Stimulated activated naive B cell treated with anti-CD40 and anti-IgM and Interleukin-4, amounts not matched to agents 10 μg/mL and 1 μg/mL and 100 μg/mL, for 72 hours (primary cell): ENCODE measurements at regions not wholly inside any gene's neighbourhood (a gene's known extent, or its start where the extent isn't known, plus 50 kb on each side); places are given as distances from the start of the nearest gene placed in this dataset.

Source experiments
- ATAC-seq, 2 donors: fragments of 150-1000 bp; cut with Tn5 transposase; replicated peaks; 2 replicates each; pipeline ENCODE4 v1.10.0; 2021; ENCODE audit warnings: moderate library complexity in 1 of 2
- DNase-seq: peaks from one replicate; pipeline ENCODE4 v3.0.0; 2021
- H3K27ac Mint-ChIP-seq: one replicate; pipeline ENCODE4 v1.8.0; 2022; ENCODE audit warnings: mild to moderate bottlenecking, mixed read lengths
- H3K27me3 Mint-ChIP-seq, 2 donors: one replicate each; pipeline ENCODE4 v1.8.0; 2022; ENCODE audit warnings: mixed read lengths in 2 of 2
- H3K36me3 Mint-ChIP-seq, 2 donors: one replicate each; pipeline ENCODE4 v1.8.0; 2022; ENCODE audit warnings: mixed read lengths in 2 of 2, mild to moderate bottlenecking in 1 of 2
- H3K4me1 Mint-ChIP-seq, 2 donors: one replicate each; pipeline ENCODE4 v1.8.0; 2022; ENCODE audit warnings: mixed read lengths in 2 of 2, mild to moderate bottlenecking in 1 of 2
- H3K4me3 Mint-ChIP-seq, 2 donors: one replicate each; pipeline ENCODE4 v1.8.0; 2022; ENCODE audit warnings: mild to moderate bottlenecking in 2 of 2, mixed read lengths in 2 of 2, moderate library complexity in 1 of 2
- H3K9me3 Mint-ChIP-seq, 2 donors: one replicate each; pipeline ENCODE4 v1.8.0; 2022; ENCODE audit warnings: mixed read lengths in 2 of 2, mild to moderate bottlenecking in 1 of 2

- no peak overlapping the region for H3K4me3 Mint-ChIP-seq
Measured at GRCh38 chr10:113471241-113471996, 81.4 kb upstream of the HABP2 start.

GRCh38 chr10:113473011-113473410 lies 79.8 kb upstream of the HABP2 start:
- Mint-ChIP-seq H3K27me3 (peaks cover 4 to 10% of the 10 kb centered on the region in 2 donors), H3K4me1 (no peaks in the 10 kb centered on the region), H3K36me3 (no peaks in the 10 kb centered on the region), H3K27ac (no peak overlapping the region), H3K4me3 (no peak overlapping the region), H3K9me3 (peaks cover 3 to 5% of the 10 kb centered on the region in 2 donors)
- ATAC-seq (no peak), DNase-seq (no peak)

More at GRCh38 chr10:113471241-113471996, 81.4 kb upstream of the HABP2 start:
- Mint-ChIP-seq H3K4me1 (no peaks in the 10 kb centered on the region), H3K9me3 (peaks cover 3 to 5% of the 10 kb centered on the region in 2 donors), H3K27me3 (peaks cover under 1 to 10% of the 10 kb centered on the region in 2 donors), H3K27ac (no peak overlapping the region), H3K36me3 (no peaks in the 10 kb centered on the region)
- DNase-seq (no peak), ATAC-seq (no peak)

GRCh38 chr10:113473851-113474250 lies 79.0 kb upstream of the HABP2 start:
- peaks cover 4 to 10% of the 10 kb centered on the region in 2 donors for H3K27me3 Mint-ChIP-seq

GRCh38 chr10:113474752-113475151 lies 78.1 kb upstream of the HABP2 start:
- no peak overlapping the region for H3K4me3 Mint-ChIP-seq
- no peak for DNase-seq
- peaks cover 10 to 11% of the 10 kb centered on the region in 2 donors for H3K9me3 Mint-ChIP-seq
- H3K36me3 Mint-ChIP-seq: no peaks in the 10 kb centered on the region
- H3K27ac Mint-ChIP-seq: no peak overlapping the region
- no peaks in the 10 kb centered on the region for H3K4me1 Mint-ChIP-seq
- ATAC-seq: no peak
- peaks cover 4 to 10% of the 10 kb centered on the region in 2 donors for H3K27me3 Mint-ChIP-seq

More at GRCh38 chr10:113473851-113474250, 79.0 kb upstream of the HABP2 start:
- no peaks in the 10 kb centered on the region for H3K4me1 Mint-ChIP-seq
- H3K4me3 Mint-ChIP-seq: no peak overlapping the region
- H3K9me3 Mint-ChIP-seq: peaks cover 3 to 5% of the 10 kb centered on the region in 2 donors
- no peaks in the 10 kb centered on the region for H3K36me3 Mint-ChIP-seq
- ATAC-seq (no peak), DNase-seq (no peak)
- no peak overlapping the region for H3K27ac Mint-ChIP-seq

- ATAC-seq: no peak
- Mint-ChIP-seq H3K9me3 (peaks cover 13 to 16% of the 10 kb centered on the region in 2 donors), H3K4me3 (no peak overlapping the region), H3K27me3 (peaks cover 4 to 10% of the 10 kb centered on the region in 2 donors), H3K4me1 (no peaks in the 10 kb centered on the region), H3K27ac (no peak overlapping the region), H3K36me3 (no peaks in the 10 kb centered on the region)
- no peak for DNase-seq
Measured at GRCh38 chr10:113475381-113475807, 77.5 kb upstream of the HABP2 start.

- Mint-ChIP-seq H3K27me3 (peaks cover 4 to 10% of the 10 kb centered on the region in 2 donors), H3K27ac (no peak overlapping the region), H3K4me1 (no peaks in the 10 kb centered on the region), H3K9me3 (peaks cover 13 to 24% of the 10 kb centered on the region in 2 donors), H3K36me3 (no peaks in the 10 kb centered on the region), H3K4me3 (no peak overlapping the region)
- DNase-seq: no peak
- ATAC-seq: no peak
Measured at GRCh38 chr10:113476191-113476590, 76.7 kb upstream of the HABP2 start.

GRCh38 chr10:113476673-113477072 lies 76.2 kb upstream of the HABP2 start:
- H3K36me3 Mint-ChIP-seq: no peaks in the 10 kb centered on the region
- peaks cover 5 to 10% of the 10 kb centered on the region in 2 donors for H3K27me3 Mint-ChIP-seq
- H3K9me3 Mint-ChIP-seq: peaks cover 13 to 24% of the 10 kb centered on the region in 2 donors
- H3K27ac Mint-ChIP-seq: no peak overlapping the region
- DNase-seq (no peak), ATAC-seq (no peak)
- H3K4me3 Mint-ChIP-seq: no peak overlapping the region
- H3K4me1 Mint-ChIP-seq: no peaks in the 10 kb centered on the region

- ATAC-seq (no peak), DNase-seq (no peak)
- Mint-ChIP-seq H3K27ac (no peak overlapping the region), H3K36me3 (no peaks in the 10 kb centered on the region), H3K9me3 (peaks cover 16 to 22% of the 10 kb centered on the region in 2 donors), H3K4me1 (no peaks in the 10 kb centered on the region), H3K4me3 (no peak overlapping the region), H3K27me3 (peaks cover 10 to 11% of the 10 kb centered on the region in 2 donors)
Measured at GRCh38 chr10:113477451-113477850, 75.4 kb upstream of the HABP2 start.

- peaks cover 7 to 11% of the 10 kb centered on the region in 2 donors for H3K27me3 Mint-ChIP-seq
- H3K4me1 Mint-ChIP-seq: no peaks in the 10 kb centered on the region
- peaks cover 15 to 22% of the 10 kb centered on the region in 2 donors for H3K9me3 Mint-ChIP-seq
- no peaks in the 10 kb centered on the region for H3K36me3 Mint-ChIP-seq
- no peak for DNase-seq
- H3K27ac Mint-ChIP-seq: no peak overlapping the region
- no peak overlapping the region for H3K4me3 Mint-ChIP-seq
- ATAC-seq: no peak
Measured at GRCh38 chr10:113479346-113480080, 73.3 kb upstream of the HABP2 start.

GRCh38 chr10:113480081-113480360 lies 72.8 kb upstream of the HABP2 start:
- Mint-ChIP-seq H3K9me3 (peaks cover 15 to 22% of the 10 kb centered on the region in 2 donors), H3K27me3 (peaks cover 2 to 11% of the 10 kb centered on the region in 2 donors), H3K36me3 (no peaks in the 10 kb centered on the region), H3K27ac (no peak overlapping the region), H3K4me3 (no peak overlapping the region), H3K4me1 (no peaks in the 10 kb centered on the region)
- ATAC-seq: no peak
- DNase-seq: no peak

GRCh38 chr10:113480851-113481502 lies 71.9 kb upstream of the HABP2 start:
- Mint-ChIP-seq H3K27ac (no peak overlapping the region), H3K27me3 (peaks cover 0 to 11% of the 10 kb centered on the region in 2 donors), H3K9me3 (peaks cover 15 to 22% of the 10 kb centered on the region in 2 donors), H3K36me3 (no peaks in the 10 kb centered on the region), H3K4me3 (no peak overlapping the region), H3K4me1 (no peaks in the 10 kb centered on the region)
- DNase-seq (no peak), ATAC-seq (no peak)

GRCh38 chr10:113484487-113484886 lies 68.4 kb upstream of the HABP2 start:
- ATAC-seq (no peak), DNase-seq (no peak)
- Mint-ChIP-seq H3K9me3 (peaks cover 11 to 18% of the 10 kb centered on the region in 2 donors), H3K4me1 (no peaks in the 10 kb centered on the region), H3K27me3 (peaks cover 0 to 12% of the 10 kb centered on the region in 2 donors), H3K36me3 (no peaks in the 10 kb centered on the region), H3K4me3 (no peak overlapping the region), H3K27ac (no peak overlapping the region)

GRCh38 chr10:113485736-113486135 lies 67.1 kb upstream of the HABP2 start:
- H3K4me1 Mint-ChIP-seq: no peaks in the 10 kb centered on the region
- no peak overlapping the region for H3K27ac Mint-ChIP-seq
- DNase-seq: no peak
- H3K4me3 Mint-ChIP-seq: no peak overlapping the region
- peaks cover 5% of the 10 kb centered on the region in 2 donors for H3K9me3 Mint-ChIP-seq
- ATAC-seq: no peak
- no peaks in the 10 kb centered on the region for H3K36me3 Mint-ChIP-seq
- peaks cover 0 to 13% of the 10 kb centered on the region in 2 donors for H3K27me3 Mint-ChIP-seq

- no peak overlapping the region for H3K4me3 Mint-ChIP-seq
- H3K4me1 Mint-ChIP-seq: no peaks in the 10 kb centered on the region
- H3K9me3 Mint-ChIP-seq: peaks cover 0 to 5% of the 10 kb centered on the region in 2 donors
- DNase-seq (no peak), ATAC-seq (no peak)
- H3K36me3 Mint-ChIP-seq: no peaks in the 10 kb centered on the region
- peaks cover 2 to 13% of the 10 kb centered on the region in 2 donors for H3K27me3 Mint-ChIP-seq
- H3K27ac Mint-ChIP-seq: no peak overlapping the region
Measured at GRCh38 chr10:113486531-113486930, 66.3 kb upstream of the HABP2 start.
